ENCODE measurements at regions not wholly inside any gene's neighbourhood (a gene's known extent, or its start where the extent isn't known, plus 50 kb on each side); places are given as distances from the start of the nearest gene placed in this dataset.

GRCh38 chr2:133968446-133968845 is 285.4 kb upstream of the MGAT5 start:
- no peak for DNase-seq (ENCODE audit: low read depth)
- H3K4me3 ChIP-seq (replicated peaks; ENCODE audit: low read depth, low read length): no peak overlapping the region
- TF ChIP-seq CTCF (IDR thresholded peaks at IDR 0.05; ENCODE audit: low read length, missing control alignments): no peak

GRCh38 chr2:133970641-133971040 is 283.2 kb upstream of the MGAT5 start:
- no peak overlapping the region for H3K4me3 ChIP-seq (replicated peaks; ENCODE audit: low read depth, low read length)
- no peak for TF ChIP-seq CTCF (IDR thresholded peaks at IDR 0.05; ENCODE audit: low read length, missing control alignments)
- no peak for DNase-seq (ENCODE audit: low read depth)

- TF ChIP-seq CTCF (IDR thresholded peaks at IDR 0.05; ENCODE audit: low read length, missing control alignments): no peak
- no peak for DNase-seq (ENCODE audit: low read depth)
- H3K4me3 ChIP-seq (replicated peaks; ENCODE audit: low read depth, low read length): no peak overlapping the region
Observed at GRCh38 chr2:133972297-133972696, 281.6 kb upstream of the MGAT5 start.

- DNase-seq (ENCODE audit: low read depth): peak; percentile 6
- no peak for TF ChIP-seq CTCF (IDR thresholded peaks at IDR 0.05; ENCODE audit: low read length, missing control alignments)
- H3K4me3 ChIP-seq (replicated peaks; ENCODE audit: low read depth, low read length): no peak overlapping the region
Observed at GRCh38 chr2:133972786-133973185, 281.1 kb upstream of the MGAT5 start.

GRCh38 chr2:133974353-133974752 is 279.5 kb upstream of the MGAT5 start:
- TF ChIP-seq CTCF (IDR thresholded peaks at IDR 0.05; ENCODE audit: low read length, missing control alignments): no peak
- no peak for DNase-seq (ENCODE audit: low read depth)
- no peak overlapping the region for H3K4me3 ChIP-seq (replicated peaks; ENCODE audit: low read depth, low read length)

- H3K4me3 ChIP-seq (replicated peaks; ENCODE audit: low read depth, low read length): no peak overlapping the region
- TF ChIP-seq CTCF (IDR thresholded peaks at IDR 0.05; ENCODE audit: low read length, missing control alignments): no peak
- DNase-seq (ENCODE audit: low read depth): no peak
Observed at GRCh38 chr2:133975135-133975534, 278.7 kb upstream of the MGAT5 start.

GRCh38 chr2:133975676-133976428 is 278.0 kb upstream of the MGAT5 start:
- H3K4me3 ChIP-seq (replicated peaks; ENCODE audit: low read depth, low read length): no peak overlapping the region
- DNase-seq (ENCODE audit: low read depth): no peak
- TF ChIP-seq CTCF (IDR thresholded peaks at IDR 0.05; ENCODE audit: low read length, missing control alignments): no peak
